ENCODE measurements at regions not wholly inside any gene's neighbourhood (a gene's known extent, or its start where the extent isn't known, plus 50 kb on each side); places are given as distances from the start of the nearest gene placed in this dataset.

GRCh38 chr5:8399471-8399870, 530.5 kb downstream of the MTRR start:
- TF ChIP-seq POLR2A (IDR thresholded peaks at IDR 0.05; ENCODE audit: low read length) (no peak), GATA1 (IDR thresholded peaks at IDR 0.05; ENCODE audit: low read depth, low read length) (no peak)
